HCT116 (cell line): ENCODE measurements at regions not wholly inside any gene's neighbourhood (a gene's known extent, or its start where the extent isn't known, plus 50 kb on each side); places are given as distances from the start of the nearest gene placed in this dataset.

Source experiments
- EZH2 ChIP-seq: fragments of 200-600 bp; sonication (generic); IDR thresholded peaks from 2 replicates; pipeline ENCODE4 v1.6.1; 2017; ENCODE audit warnings: antibody characterized with exemption, mixed run types
- EZH2phosphoT487 ChIP-seq: fragments of 200-600 bp; IDR thresholded peaks from 2 replicates; pipeline ENCODE4 v1.6.1; 2018; ENCODE audit warnings: antibody characterized with exemption, borderline replicate concordance
- POLR2A ChIP-seq: IDR thresholded peaks from 2 replicates; pipeline ENCODE4 v1.7.0; 2011; ENCODE audit warnings: borderline replicate concordance; ENCODE audit not compliant: insufficient read depth, insufficient read length; ENCODE audit errors: extremely low read depth
- POLR2AphosphoS5 ChIP-seq: IDR thresholded peaks from 2 replicates; pipeline ENCODE4 v1.6.1; 2011; ENCODE audit warnings: mild to moderate bottlenecking, low read depth, low read length, moderate library complexity
- RAD21 ChIP-seq: IDR thresholded peaks from 2 replicates; pipeline ENCODE4 v1.6.1; 2012; ENCODE audit warnings: low read depth, mild to moderate bottlenecking
- TCF7L2 ChIP-seq: IDR thresholded peaks from 2 replicates; pipeline ENCODE4 v1.7.0; 2011; ENCODE audit warnings: borderline replicate concordance, inconsistent platforms; ENCODE audit not compliant: insufficient read depth, insufficient read length; ENCODE audit errors: extremely low read depth
- YY1 ChIP-seq: IDR thresholded peaks from 2 replicates; pipeline ENCODE4 v1.6.1; 2011; ENCODE audit warnings: low read length, low read depth, moderate library complexity, mild to moderate bottlenecking; ENCODE audit not compliant: insufficient replicate concordance; ENCODE audit errors: extremely low read depth
- ZNF274 ChIP-seq: fragments of 200-500 bp; sonication (Bioruptor generic); IDR thresholded peaks from 2 replicates; pipeline ENCODE4 v1.6.1; 2014; ENCODE audit warnings: mild to moderate bottlenecking, low read depth, low read length, inconsistent platforms
- TF ChIP-seq, protein P1 (sequence below): IDR thresholded peaks from 2 replicates; pipeline ENCODE4 v1.6.1; 2012
- TF ChIP-seq, protein P2 (sequence below), 3 experiments: fragments of 200-600 bp in 1 of 3; sonication (generic) in 1 of 3; IDR thresholded peaks in 2 of 3; conservative IDR thresholded peaks in 1 of 3; 2 replicates each; pipeline ENCODE4 v1.5.1; 2012 to 2017; ENCODE audit warnings: low read depth in 2 of 3, low read length in 2 of 3, antibody characterized with exemption in 1 of 3, borderline replicate concordance in 1 of 3, control low read depth in 1 of 3, mild to moderate bottlenecking in 1 of 3, mixed read lengths in 1 of 3, mixed run types in 1 of 3, moderate library complexity in 1 of 3; ENCODE audit not compliant: insufficient read depth in 1 of 3
- TF ChIP-seq, protein P3 (sequence below): IDR thresholded peaks from 2 replicates; pipeline ENCODE4 v1.6.1; 2012; ENCODE audit warnings: low read depth

DNA sequence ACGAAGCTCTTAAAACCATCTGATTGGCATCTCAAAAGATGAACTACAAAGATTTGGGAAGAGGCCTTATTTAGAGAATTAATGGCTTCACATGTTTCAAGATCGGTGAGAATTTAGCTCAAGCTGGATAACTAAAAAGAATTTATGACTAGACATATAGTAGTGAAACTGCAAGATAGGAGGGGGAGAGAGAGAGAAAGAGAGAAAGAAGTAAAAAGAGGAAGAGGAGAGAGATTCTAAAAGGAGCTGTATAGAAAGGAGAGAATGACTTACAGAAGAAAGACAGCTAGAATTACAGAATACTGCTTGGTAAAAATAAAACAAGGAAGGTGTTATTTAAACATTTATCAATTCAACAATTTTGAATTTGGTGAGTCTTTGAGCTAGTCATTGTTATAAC lies 592.3 kb downstream of the SH2D4B start:
- TF ChIP-seq, protein P1, sequence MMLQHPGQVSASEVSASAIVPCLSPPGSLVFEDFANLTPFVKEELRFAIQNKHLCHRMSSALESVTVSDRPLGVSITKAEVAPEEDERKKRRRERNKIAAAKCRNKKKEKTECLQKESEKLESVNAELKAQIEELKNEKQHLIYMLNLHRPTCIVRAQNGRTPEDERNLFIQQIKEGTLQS: no peak
- TF ChIP-seq POLR2A: no peak
- no peak for TF ChIP-seq YY1
- no peak for TF ChIP-seq EZH2
- TF ChIP-seq, protein P2, sequence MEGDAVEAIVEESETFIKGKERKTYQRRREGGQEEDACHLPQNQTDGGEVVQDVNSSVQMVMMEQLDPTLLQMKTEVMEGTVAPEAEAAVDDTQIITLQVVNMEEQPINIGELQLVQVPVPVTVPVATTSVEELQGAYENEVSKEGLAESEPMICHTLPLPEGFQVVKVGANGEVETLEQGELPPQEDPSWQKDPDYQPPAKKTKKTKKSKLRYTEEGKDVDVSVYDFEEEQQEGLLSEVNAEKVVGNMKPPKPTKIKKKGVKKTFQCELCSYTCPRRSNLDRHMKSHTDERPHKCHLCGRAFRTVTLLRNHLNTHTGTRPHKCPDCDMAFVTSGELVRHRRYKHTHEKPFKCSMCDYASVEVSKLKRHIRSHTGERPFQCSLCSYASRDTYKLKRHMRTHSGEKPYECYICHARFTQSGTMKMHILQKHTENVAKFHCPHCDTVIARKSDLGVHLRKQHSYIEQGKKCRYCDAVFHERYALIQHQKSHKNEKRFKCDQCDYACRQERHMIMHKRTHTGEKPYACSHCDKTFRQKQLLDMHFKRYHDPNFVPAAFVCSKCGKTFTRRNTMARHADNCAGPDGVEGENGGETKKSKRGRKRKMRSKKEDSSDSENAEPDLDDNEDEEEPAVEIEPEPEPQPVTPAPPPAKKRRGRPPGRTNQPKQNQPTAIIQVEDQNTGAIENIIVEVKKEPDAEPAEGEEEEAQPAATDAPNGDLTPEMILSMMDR (IDR thresholded peaks at IDR 0.05 in 2 of 3, conservative IDR thresholded peaks at IDR 0.05 in 1 of 3; ENCODE audit: borderline replicate concordance in 1 of 3, insufficient read depth in 1 of 3, low read depth in 2 of 3, low read length in 2 of 3): no peak
- TF ChIP-seq, protein P3, sequence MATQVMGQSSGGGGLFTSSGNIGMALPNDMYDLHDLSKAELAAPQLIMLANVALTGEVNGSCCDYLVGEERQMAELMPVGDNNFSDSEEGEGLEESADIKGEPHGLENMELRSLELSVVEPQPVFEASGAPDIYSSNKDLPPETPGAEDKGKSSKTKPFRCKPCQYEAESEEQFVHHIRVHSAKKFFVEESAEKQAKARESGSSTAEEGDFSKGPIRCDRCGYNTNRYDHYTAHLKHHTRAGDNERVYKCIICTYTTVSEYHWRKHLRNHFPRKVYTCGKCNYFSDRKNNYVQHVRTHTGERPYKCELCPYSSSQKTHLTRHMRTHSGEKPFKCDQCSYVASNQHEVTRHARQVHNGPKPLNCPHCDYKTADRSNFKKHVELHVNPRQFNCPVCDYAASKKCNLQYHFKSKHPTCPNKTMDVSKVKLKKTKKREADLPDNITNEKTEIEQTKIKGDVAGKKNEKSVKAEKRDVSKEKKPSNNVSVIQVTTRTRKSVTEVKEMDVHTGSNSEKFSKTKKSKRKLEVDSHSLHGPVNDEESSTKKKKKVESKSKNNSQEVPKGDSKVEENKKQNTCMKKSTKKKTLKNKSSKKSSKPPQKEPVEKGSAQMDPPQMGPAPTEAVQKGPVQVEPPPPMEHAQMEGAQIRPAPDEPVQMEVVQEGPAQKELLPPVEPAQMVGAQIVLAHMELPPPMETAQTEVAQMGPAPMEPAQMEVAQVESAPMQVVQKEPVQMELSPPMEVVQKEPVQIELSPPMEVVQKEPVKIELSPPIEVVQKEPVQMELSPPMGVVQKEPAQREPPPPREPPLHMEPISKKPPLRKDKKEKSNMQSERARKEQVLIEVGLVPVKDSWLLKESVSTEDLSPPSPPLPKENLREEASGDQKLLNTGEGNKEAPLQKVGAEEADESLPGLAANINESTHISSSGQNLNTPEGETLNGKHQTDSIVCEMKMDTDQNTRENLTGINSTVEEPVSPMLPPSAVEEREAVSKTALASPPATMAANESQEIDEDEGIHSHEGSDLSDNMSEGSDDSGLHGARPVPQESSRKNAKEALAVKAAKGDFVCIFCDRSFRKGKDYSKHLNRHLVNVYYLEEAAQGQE: no peak
- no peak for TF ChIP-seq ZNF274
- no peak for TF ChIP-seq EZH2phosphoT487
- TF ChIP-seq RAD21: no peak
- no peak for TF ChIP-seq POLR2AphosphoS5
- no peak for TF ChIP-seq TCF7L2
